GM12873 (cell line): ENCODE measurements at regions not wholly inside any gene's neighbourhood (a gene's known extent, or its start where the extent isn't known, plus 50 kb on each side); places are given as distances from the start of the nearest gene placed in this dataset.

Experiments
- CTCF ChIP-seq: IDR thresholded peaks from 2 replicates; pipeline ENCODE4 v1.5.1; 2012; ENCODE audit warnings: low read depth, mild to moderate bottlenecking, moderate library complexity, low read length, control low read depth; ENCODE audit not compliant: insufficient read depth; ENCODE audit errors: missing control alignments

- TF ChIP-seq CTCF = no peak
Measured at GRCh38 chr4:57329279-57329678, 219.1 kb upstream of the IGFBP7 start.

GRCh38 chr4:57324673-57325307, 214.6 kb upstream of the IGFBP7 start:
- TF ChIP-seq CTCF = no peak

- no peak for TF ChIP-seq CTCF
Measured at GRCh38 chr4:57320849-57321248, 210.7 kb upstream of the IGFBP7 start.

- TF ChIP-seq CTCF = no peak
Measured at GRCh38 chr4:57320217-57320616, 210.0 kb upstream of the IGFBP7 start.

GRCh38 chr4:57318703-57319102, 208.5 kb upstream of the IGFBP7 start:
- TF ChIP-seq CTCF = no peak

GRCh38 chr4:57314636-57315035, 204.5 kb upstream of the IGFBP7 start:
- no peak for TF ChIP-seq CTCF

- TF ChIP-seq CTCF = no peak
Measured at GRCh38 chr4:57312296-57312695, 202.1 kb upstream of the IGFBP7 start.
